HG02943 (cell line): ENCODE measurements at regions not wholly inside any gene's neighbourhood (a gene's known extent, or its start where the extent isn't known, plus 50 kb on each side); places are given as distances from the start of the nearest gene placed in this dataset.
"Not testable (repeated sequence)": the region's sequence is repeated elsewhere in the genome, so short reads cannot be mapped to it uniquely, and the experiment has no call there.

Experiments used
- ATAC-seq: cut with Tn5 transposase; IDR thresholded peaks from one replicate; pipeline ENCODE4 v1.9.1; 2021; ENCODE audit warnings: mild to moderate bottlenecking, low read depth, moderate library complexity; ENCODE audit not compliant: unreplicated experiment

DNA sequence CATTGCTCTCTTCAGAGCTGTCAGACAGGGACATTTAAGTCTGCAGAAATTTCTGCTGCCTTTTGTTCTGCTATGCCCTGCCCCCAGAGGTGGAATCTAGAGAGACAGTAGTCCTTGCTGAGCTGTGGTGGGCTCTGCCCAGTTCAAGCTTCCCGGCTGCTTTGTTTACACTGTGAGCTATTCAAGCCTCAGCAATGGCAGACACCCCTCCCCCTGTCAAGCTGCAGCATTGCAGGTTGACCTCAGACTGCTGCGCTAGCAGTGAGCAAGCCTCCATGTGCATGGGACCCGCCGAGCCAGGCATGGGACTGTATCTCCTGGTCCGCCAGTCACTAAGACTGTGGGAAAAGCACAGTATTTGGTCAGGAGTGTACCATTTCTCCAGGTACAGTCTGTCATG, 53.6 kb upstream of the MAPK10 start:
- not testable (repeated sequence) for ATAC-seq

DNA sequence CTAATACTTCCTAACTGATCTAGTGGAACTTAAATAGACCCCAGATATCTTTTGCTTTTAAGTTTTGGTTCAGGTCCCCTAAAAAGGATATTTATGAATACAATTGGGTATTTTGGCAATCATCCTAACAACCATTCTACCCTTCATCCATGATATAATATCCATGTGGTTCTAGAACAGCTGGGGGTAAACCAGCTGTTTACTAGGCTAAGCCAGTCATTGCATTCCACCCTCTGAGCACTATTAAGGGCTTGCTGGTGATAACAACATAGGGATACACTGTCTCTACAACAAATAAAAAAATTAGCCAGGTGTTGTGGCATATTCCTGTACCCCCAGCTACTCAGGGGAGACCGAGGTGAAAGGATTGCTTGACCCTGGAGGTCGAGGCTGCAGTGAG, 54.8 kb upstream of the MAPK10 start:
- ATAC-seq, result no peak

DNA sequence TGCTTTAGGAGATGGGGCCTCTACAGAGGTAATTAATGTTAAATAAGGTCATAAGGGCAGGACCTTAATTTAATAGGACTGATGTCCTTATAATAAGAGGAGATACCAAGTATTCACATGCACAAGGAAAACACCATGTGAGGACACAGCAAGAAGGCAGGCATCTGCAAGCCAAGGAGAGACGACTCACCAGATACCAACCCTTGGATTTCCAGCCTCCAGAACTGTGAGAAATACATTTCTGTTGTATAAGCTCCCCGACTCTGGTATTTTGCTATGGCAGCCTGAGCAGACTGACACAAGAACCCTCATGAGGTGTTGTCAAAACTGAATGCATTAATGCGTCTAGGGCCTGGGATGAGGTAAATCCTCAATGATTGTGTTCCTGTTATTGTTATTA, 56.2 kb upstream of the MAPK10 start:
- no peak for ATAC-seq

DNA sequence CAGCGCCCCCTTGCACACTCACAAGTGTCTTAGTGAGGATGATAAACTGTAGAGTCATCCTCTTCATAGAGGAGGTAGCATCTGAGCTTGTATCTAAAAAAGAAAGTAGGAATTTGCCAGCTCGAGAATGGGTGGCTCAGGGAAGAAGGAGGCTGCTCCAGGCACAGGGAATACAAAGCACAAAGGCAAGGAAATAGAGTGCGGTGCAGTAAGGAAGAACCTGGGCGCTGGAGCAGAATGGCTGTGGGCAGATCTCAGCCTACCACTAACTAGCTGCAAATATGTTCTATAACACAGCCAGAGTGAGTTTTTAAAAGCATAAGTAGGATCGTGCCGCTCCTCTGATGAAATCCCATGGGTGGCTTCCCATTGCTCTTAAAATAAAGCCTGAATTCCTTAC, 61.6 kb upstream of the MAPK10 start:
- ATAC-seq, result no peak

DNA sequence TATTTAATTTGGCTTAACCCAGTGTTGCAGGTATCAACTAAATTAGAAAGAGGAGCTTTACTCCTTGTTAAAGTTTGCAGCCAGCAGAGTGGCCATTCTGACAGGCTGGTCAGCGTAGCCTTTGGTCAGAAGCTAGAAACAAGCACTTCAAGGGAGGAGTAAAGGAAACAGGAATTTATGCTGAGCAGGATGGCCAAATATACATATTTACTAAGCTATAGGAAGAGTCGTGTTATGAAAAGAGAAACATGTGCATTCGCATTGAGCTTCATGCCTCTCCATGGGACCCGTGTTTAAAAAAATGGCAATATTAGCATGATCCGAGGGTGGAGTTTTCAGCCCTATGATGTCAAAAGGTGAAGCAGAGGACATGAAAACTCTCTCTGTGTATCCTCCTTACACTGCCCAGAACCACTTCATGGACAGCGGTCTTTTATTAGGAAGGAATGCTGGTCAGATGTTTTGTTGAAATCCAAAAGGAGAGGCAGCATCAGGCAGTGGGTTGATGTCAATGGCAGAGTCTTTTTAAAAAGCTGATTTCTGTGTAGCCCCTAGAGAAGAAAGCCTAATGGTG, 71.8 kb upstream of the MAPK10 start:
- ATAC-seq, result no peak

DNA sequence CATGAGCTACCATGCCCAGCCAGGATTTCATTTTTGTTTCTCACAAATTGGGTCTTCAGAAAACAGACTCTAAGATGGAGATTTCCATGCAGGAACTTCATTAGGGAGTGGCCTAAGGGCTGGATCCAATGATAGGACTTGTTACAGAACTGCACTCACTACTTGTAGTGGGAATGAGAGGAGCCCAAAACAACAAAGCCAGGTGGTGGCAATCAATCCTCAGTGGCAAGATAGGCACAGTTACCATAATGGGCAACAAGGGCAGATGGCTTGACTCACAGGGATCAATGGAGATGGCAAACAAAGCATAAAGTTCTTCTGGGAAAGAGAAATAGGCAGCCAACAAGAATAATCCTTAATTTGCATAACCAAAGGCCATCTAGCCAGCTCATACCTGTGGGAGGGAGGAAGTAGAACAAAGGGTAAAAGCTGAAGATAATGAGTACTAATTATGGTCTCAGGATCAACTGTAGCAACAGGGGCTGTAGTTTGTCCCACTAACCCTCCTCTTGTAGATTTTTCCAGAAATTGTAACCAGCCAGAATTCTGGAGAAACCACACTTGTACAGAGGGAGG, 72.8 kb upstream of the MAPK10 start:
- no peak for ATAC-seq

DNA sequence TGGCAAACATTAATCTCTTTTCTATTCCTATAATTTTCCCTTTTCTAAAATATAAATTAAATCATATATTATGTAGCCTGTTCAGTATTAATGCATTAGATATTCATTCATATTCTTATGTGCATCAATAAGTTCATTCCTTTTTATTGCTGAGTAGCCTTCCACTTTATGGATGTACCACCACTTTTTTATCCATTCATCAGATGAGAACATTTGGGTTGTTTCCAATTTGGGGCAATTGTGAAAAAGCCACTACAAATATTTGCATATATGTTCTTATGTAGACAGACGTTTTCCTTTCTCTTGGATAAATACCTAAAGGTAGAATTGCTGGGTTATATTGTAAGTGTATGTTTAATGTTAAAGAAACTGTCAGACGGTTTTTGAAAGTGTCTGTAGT, 79.4 kb upstream of the MAPK10 start:
- no peak for ATAC-seq

DNA sequence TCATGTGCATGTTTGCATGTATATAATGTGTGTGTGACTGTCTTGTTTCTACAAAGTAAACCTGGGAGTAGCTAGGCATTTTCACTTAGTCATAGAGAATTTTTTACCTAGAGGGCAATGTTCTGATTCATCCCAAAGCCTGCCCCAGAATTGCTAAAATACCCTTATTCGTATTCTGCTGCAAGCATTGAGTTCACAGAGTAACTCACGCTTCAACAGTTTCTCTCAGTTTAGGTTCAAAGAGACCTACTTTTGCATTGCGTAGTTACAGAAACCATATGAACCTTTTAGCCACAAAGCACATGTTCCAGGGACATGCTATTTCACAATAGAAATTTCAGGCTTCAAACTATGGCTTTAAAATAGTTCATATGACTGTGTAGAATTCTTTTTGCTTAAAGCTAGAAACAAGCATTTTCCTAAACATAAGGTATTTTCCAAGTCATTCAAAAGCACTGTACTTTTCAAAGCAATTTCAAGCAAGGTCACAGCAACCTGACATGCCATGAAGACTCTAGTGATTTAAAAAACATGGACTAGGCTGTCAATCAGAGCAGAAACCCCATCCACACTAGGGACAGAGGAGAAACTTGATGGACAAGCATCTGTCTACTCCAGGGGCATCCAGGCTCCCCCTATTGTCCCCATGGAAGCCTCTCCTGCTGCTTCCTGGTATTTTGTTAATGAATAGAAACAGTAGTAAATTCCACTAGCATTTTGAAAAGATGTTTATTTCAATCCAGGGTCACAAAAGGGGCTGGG, 81.5 kb upstream of the MAPK10 start:
- ATAC-seq, result no peak

DNA sequence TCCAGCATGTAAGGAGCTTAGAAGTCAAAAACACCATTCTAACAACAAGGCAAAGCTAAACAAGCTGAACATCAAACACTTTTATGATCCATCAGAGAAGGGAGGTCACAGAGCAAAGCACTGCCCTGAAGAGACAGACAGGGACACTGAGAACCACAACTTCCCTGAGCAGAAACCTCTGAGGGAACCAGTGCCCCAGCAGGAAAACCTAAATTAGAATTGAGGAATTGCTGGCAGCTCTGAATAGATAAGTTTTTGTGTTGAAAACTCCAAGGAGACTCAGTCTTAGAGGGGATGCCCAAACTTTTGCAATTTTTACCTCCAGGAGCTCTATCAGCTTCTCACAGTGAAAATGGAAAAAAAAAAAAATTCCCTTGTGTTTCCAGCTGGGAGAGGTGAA, 83.0 kb upstream of the MAPK10 start:
- no peak for ATAC-seq

DNA sequence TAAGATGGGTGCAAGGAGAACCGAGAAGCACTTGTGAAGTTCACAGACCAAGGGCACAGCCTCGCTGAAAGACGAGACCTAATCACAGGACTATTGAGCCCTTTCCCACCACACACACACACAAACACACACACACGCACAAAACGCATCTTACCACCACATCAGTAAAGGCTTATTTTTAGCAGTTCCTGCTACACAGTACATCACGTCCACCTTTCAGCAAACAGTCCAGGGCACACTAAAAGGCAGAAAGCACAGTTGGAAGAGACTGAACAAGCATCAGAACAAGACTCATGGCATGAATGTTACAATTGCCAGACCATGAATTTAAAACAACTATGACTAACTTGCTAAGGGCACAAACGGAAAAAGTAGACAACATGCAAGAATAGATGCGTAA, 83.6 kb upstream of the MAPK10 start:
- no peak for ATAC-seq

DNA sequence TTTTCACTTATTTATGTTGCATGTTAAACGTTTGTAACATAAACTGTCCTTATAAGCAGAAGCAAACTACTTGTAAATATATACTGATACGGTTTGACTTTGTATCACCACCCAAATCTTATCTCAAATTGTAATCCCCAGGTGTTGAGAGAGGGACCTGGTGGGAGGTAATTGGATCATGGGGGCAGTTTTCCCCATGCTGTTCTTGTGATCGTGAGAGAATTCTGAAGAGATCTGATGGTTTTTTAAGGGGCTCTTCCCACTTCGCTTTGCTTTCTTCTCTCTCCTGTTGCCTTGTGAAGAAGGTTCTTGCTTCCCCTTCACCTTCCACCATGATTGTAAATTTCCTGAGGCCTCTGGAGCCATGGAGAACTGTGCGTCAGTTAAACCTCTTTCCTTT, 87.1 kb upstream of the MAPK10 start:
- no peak for ATAC-seq

DNA sequence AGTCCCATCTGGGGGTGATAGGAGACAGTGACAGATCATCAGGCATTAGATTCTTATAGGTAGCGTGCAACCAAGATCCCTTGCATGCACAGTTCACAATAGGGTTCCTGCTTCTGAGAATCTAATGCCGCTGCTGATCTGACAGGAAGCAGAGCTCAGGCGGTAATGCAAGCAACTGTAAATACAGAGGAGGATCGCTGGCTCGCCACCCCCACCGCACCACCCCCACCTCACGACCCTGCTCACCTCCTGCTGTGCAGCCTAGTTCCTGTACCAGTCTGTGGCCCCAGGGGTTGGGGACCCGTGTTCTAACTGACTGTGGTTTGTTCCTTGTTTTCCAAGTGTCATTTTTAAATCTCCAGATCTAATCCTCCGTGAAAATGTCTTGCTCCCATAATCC, 89.0 kb upstream of the MAPK10 start:
- no peak for ATAC-seq

DNA sequence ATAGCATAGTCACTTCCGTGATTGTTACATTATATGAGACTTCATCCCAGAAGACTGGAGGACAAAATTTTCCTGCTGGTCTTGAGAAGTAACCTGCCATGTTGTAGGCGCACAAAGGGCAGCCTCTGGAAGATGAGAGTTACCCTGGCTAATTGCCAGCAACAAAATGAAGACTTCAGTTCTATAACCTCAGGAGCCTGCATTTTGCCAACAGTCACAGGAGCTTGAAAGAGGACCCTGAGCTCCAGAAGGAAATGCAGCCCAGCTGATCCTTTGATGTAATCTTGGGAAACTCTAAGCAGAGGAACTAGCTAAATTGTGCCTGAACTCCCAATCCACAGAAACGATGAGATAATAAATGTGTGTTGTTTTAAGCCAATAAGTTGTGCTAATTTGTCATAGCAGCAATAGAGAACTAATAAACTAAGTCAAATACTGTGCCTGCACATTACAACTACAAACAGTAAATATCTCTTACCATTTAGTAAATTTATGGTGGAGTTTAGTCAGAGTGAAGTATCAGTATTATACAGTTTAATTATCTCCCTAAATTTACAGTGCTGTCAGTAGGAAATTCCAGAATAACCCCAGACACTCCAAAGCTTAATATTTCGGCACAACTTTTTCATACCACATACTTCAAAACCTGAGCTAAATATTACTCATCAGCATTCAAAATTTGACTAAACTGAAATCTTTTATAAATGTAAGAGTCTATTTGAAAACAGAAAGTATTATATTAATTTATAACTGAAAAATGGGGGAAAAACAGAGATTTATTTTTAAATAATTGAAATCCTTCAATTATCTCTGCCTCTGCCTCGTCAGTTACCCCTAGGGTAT, 90.1 kb upstream of the MAPK10 start:
- no peak for ATAC-seq

DNA sequence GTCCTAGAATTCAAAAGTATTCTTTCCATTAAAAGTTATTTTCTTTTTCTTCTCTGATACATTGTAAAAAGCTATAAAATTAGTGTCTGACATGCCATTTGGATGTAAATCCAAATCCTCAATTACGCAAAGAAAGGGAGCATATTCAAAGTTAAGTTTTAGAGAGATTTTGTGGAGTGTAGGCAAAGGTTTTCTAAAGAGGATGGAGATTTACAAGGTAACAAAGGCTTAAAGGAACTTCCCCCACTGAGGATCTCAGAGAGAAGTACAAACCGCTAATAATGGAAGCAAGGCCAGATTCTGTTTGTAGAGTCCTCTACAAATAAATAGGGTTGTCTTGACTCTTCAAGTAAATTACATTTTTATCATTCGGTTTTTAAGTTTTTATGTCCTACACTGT, 91.0 kb upstream of the MAPK10 start:
- ATAC-seq, result no peak

DNA sequence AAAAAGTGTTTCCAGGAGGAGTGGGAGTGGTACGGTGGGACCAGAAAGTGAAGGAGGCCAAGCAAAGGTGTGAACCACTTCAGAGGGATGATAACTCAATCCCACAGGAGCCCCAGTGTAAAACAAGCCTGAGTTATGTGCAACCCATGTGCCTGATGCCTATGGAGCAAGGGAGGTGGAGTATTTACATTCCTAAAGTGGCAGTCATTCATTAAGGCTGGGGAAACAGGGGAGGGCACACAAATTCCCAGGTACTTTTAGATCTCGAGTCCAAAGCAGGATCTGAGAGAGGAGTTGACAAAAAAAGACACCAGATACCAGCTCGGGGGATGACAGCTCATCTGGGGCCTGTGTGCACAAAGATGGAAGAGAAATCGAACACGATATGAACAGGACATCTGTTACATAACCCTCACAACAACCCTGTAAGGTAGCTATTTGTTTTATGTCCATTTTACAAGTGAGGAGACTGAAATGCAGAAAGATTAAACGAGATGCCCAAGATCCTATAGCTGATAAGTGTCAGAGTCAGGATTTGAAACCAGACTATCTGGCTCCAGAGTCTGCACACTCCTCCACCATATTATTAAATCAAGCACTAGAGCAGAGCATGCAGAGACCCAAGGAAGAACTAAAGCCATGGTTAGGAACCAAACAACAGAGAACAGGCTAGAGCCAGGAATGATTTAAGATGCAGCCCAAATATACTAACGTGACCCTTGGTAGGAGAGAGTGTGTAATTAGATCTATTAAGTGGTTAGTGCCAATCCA, 91.9 kb upstream of the MAPK10 start:
- ATAC-seq, result no peak

DNA sequence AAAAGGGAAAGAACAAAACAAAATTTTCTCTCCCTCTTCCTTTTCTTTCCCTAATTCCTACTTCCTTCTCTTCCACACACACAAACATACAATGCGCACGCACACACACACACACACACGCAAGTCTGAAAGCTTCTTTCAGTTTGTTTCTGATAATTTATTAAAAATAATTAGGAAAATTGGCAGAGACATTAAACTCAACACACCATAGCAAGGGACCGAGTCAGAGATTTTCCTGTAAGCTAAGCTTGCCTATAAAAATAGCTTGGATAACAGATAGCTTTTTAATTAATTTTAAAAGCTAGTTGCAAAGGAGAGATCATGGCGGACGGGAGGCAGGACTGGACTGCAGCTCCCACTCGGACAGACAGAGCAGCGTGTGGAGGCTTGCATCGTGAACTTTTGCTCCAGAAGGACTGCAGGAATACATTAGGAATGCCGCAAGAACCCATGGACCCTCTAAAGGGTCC, 92.6 kb upstream of the MAPK10 start:
- no peak for ATAC-seq

DNA sequence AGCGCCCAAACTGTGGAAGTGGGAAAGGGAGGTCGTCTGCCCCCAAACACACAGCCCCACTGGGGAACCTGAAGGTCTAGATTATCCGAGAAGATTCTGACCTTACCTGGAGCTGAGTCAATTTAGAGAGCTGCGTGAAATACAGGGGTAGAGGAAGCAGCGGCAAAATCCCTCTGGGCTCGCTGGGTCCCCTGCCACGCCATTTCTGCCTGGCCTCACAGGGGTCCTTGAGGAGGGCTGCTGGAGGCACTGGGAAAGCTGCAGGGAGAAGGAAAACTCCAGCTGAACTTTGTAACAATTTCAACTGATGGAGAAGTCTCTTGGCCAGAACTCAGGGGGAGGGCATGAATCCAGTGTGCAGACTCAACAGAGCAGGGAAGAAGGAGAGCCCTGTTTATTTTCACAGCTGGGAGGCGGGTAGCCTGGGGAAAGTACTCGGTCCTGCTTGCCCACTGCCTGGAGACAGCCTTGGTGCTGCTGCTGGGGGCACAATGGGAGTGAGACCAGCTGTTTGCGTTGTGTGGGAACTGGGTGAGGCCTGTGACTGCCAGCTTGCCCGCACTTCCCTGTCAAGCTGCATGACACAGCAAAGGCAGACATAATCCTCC, 93.2 kb upstream of the MAPK10 start:
- ATAC-seq, result no peak

DNA sequence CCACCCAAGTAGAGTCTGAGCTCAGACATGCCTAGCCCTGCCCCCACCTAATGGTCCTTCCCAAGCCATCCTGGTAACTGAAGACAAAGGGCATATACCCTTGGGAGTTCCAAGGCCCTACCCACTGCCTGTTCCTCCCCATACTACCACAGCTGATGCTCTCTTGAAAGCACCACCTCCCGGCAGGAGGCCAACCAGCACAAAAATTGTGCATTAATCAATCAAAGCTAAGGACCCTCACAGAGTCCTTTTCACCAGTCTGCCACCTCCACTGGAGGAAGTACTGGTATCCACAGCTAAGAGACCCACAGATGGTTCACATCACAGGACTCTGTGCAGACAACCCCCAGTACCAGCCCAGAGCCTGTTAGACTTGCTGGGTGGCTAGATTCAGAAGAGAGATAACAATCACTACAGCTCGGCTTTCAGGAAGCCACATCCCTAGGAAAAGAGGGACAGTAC, 93.8 kb upstream of the MAPK10 start:
- not testable (repeated sequence) for ATAC-seq

DNA sequence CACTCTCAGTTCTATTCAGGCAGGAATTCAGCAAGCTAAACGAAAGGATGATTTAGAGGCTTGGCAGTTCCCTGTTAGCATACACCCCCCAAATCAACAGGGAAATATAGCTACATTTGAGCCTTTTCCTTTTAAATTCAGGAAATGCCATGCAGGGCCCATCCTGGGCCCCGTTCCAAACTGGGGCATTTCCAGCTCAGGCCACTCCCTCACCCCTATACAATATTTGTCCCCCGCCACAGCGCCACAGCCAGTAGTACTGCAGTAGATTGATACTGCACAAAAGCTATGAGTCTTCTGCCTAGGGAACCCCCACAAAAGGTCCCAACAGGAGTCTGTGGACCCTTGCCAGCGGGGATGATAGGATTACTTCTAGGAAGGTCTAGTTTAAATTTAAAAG, 102.0 kb upstream of the MAPK10 start:
- no peak for ATAC-seq
